ENCODE measurements at regions not wholly inside any gene's neighbourhood (a gene's known extent, or its start where the extent isn't known, plus 50 kb on each side); places are given as distances from the start of the nearest gene placed in this dataset.

GRCh38 chr3:164095279-164095678, 983.0 kb downstream of the SI start:
- Histone ChIP-seq H3K4me1 (no peaks in the 10 kb centered on the region), H3K4me3 (no peak overlapping the region), H3K27ac (no peak overlapping the region), H3K9me3 (no peaks in the 10 kb centered on the region), H3K27me3 (no peaks in the 10 kb centered on the region), H3K36me3 (no peaks in the 10 kb centered on the region)
- TF ChIP-seq CTCF (IDR thresholded peaks at IDR 0.05) (no peak), POLR2AphosphoS5 (IDR thresholded peaks at IDR 0.05) (no peak), POLR2A (IDR thresholded peaks at IDR 0.05) (no peak), EP300 (IDR thresholded peaks at IDR 0.05) (no peak)
- intact Hi-C loops (cut with DNase I): no loop called here
- DNase-seq: no peak
- WGBS, 2 donors: 25 to 46% methylated on average over 3 of the region's 3 CpGs

DNA sequence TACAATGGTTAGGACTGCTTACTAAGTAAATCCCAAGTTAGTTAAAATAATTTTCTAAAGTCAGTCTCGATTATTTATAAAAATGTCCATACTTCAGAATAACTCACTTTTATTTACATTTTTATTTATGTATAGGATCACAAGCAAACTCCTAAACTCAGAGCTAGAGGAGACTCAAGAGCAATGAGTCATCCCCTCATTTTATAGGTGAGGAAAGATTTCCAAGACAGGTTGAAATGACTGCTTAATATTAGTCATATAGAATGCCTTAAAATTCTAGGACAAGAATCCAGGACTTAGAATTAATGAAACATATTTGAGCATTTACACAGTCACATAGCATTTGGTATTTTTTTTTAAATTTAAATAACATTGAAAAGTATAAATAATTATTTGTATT, 983.8 kb downstream of the SI start:
- WGBS, 2 donors: 77 to 90% methylated on average over 1 of the region's 1 CpG
- intact Hi-C loops (cut with DNase I): no loop called here

GRCh38 chr3:164080208-164080607, 998.1 kb downstream of the SI start:
- 89 to 94% methylated on average over 2 of the region's 2 CpGs for WGBS, 2 donors
- no peaks in the 10 kb centered on the region for H3K36me3 ChIP-seq
- no peak overlapping the region for H3K27ac ChIP-seq
- no peaks in the 10 kb centered on the region for H3K4me1 ChIP-seq
- intact Hi-C loops (cut with DNase I): no loop called here
- TF ChIP-seq POLR2A (IDR thresholded peaks at IDR 0.05) (no peak), POLR2AphosphoS5 (IDR thresholded peaks at IDR 0.05) (no peak), EP300 (IDR thresholded peaks at IDR 0.05) (no peak), CTCF (IDR thresholded peaks at IDR 0.05) (no peak)
- H3K4me3 ChIP-seq: no peak overlapping the region
- no peak for DNase-seq
- no peaks in the 10 kb centered on the region for H3K27me3 ChIP-seq
- H3K9me3 ChIP-seq: peaks cover 0 to 4% (median 0%) of the 10 kb centered on the region in 4 donors

More for the DNA sequence above, 983.8 kb downstream of the SI start:
- H3K4me3 ChIP-seq: no peak overlapping the region
- DNase-seq: no peak
- no peak overlapping the region for H3K27ac ChIP-seq
- TF ChIP-seq POLR2AphosphoS5 (IDR thresholded peaks at IDR 0.05) (no peak), CTCF (IDR thresholded peaks at IDR 0.05) (no peak), POLR2A (IDR thresholded peaks at IDR 0.05) (no peak), EP300 (IDR thresholded peaks at IDR 0.05) (no peak)
- no peaks in the 10 kb centered on the region for H3K36me3 ChIP-seq
- no peaks in the 10 kb centered on the region for H3K4me1 ChIP-seq
- no peaks in the 10 kb centered on the region for H3K27me3 ChIP-seq
- no peaks in the 10 kb centered on the region for H3K9me3 ChIP-seq

DNA sequence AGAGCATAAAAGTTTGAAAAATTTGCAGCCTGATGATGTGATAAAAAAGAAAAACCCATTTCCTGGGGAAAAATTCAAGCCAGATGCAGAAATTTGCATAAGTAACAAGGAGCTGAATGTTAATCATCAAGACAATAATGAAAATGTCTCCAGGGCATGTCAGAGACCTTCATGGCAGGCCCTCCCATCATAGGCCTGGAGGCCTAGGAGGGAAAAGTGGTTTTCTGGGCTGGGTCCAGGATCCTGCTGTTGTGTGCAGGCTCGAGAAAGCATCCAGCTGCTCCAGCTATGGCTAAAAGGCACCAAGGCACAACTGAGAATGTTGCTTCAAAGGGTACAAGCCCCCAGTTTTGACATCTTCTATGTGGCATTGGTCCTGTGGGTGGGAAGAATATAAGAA, 1014.0 kb downstream of the SI start:
- TF ChIP-seq EP300 (IDR thresholded peaks at IDR 0.05) (no peak), POLR2A (IDR thresholded peaks at IDR 0.05) (no peak), CTCF (IDR thresholded peaks at IDR 0.05) (no peak), POLR2AphosphoS5 (IDR thresholded peaks at IDR 0.05) (no peak)
- H3K27ac ChIP-seq: no peak overlapping the region
- no peak for DNase-seq
- intact Hi-C loops (cut with DNase I): no loop called here
- H3K4me3 ChIP-seq: no peak overlapping the region
- H3K9me3 ChIP-seq: no peaks in the 10 kb centered on the region
- H3K36me3 ChIP-seq: no peaks in the 10 kb centered on the region
- no peaks in the 10 kb centered on the region for H3K4me1 ChIP-seq
- 46 to 60% methylated on average over 1 of the region's 1 CpG for WGBS, 2 donors
- no peaks in the 10 kb centered on the region for H3K27me3 ChIP-seq

DNA sequence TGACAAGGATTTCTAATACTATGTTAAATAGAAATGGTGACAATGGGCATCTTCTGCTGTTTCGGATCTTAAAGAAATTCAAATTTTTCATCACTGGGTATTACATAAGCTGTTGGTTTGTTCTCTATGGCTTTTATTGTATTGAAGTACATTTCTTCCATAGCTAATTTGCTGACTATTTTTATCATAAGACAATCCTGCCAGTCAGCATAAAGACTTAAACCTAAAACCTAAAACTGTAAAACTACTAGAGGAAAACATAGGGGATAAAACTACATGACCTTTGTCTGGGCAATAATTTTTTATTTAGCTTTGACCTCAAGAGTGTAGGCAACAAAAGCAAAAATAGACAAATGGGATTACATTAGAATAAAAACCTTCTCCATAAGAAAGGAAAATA, 1017.4 kb downstream of the SI start:
- Histone ChIP-seq H3K4me1 (no peaks in the 10 kb centered on the region), H3K4me3 (no peak overlapping the region), H3K27me3 (no peaks in the 10 kb centered on the region), H3K27ac (no peak overlapping the region), H3K9me3 (no peaks in the 10 kb centered on the region), H3K36me3 (no peaks in the 10 kb centered on the region)
- intact Hi-C loops (cut with DNase I): no loop called here
- WGBS, 2 donors: 92 to 94% methylated on average over 1 of the region's 1 CpG
- TF ChIP-seq POLR2AphosphoS5 (IDR thresholded peaks at IDR 0.05) (no peak), EP300 (IDR thresholded peaks at IDR 0.05) (no peak), POLR2A (IDR thresholded peaks at IDR 0.05) (no peak), CTCF (IDR thresholded peaks at IDR 0.05) (no peak)
- no peak for DNase-seq
